ENCODE measurements at regions not wholly inside any gene's neighbourhood (a gene's known extent, or its start where the extent isn't known, plus 50 kb on each side); places are given as distances from the start of the nearest gene placed in this dataset.
"Not testable (repeated sequence)": the region's sequence is repeated elsewhere in the genome, so short reads cannot be mapped to it uniquely, and the experiment has no call there.

GRCh38 chr21:38626306-38626705 is 128.0 kb upstream of the ERG start:
- no peaks in the 10 kb centered on the region for H3K27me3 ChIP-seq
- DNase-seq, result no peak
- no peaks in the 10 kb centered on the region for H3K4me1 ChIP-seq
- no peaks in the 10 kb centered on the region for H3K9me3 ChIP-seq (replicated peaks)
- no peak overlapping the region for H3K27ac ChIP-seq
- no peak overlapping the region for H3K4me3 ChIP-seq
- H3K36me3 ChIP-seq, result no peaks in the 10 kb centered on the region

- no peaks in the 10 kb centered on the region for H3K27me3 ChIP-seq
Measured at GRCh38 chr21:38628349-38628748, 130.1 kb upstream of the ERG start.

GRCh38 chr21:38631206-38631605 is 132.9 kb upstream of the ERG start:
- no peak for DNase-seq
- no peak overlapping the region for H3K27ac ChIP-seq
- no peaks in the 10 kb centered on the region for H3K27me3 ChIP-seq

More at GRCh38 chr21:38628349-38628748, 130.1 kb upstream of the ERG start:
- no peak overlapping the region for H3K4me3 ChIP-seq
- H3K9me3 ChIP-seq (replicated peaks), result no peaks in the 10 kb centered on the region
- no peaks in the 10 kb centered on the region for H3K36me3 ChIP-seq
- no peak for DNase-seq
- no peaks in the 10 kb centered on the region for H3K4me1 ChIP-seq
- no peak overlapping the region for H3K27ac ChIP-seq

GRCh38 chr21:38631676-38632075 is 133.4 kb upstream of the ERG start:
- no peak for DNase-seq
- Histone ChIP-seq H3K27me3 (no peaks in the 10 kb centered on the region), H3K9me3 (replicated peaks) (no peaks in the 10 kb centered on the region), H3K36me3 (no peaks in the 10 kb centered on the region), H3K27ac (no peak overlapping the region), H3K4me1 (no peaks in the 10 kb centered on the region), H3K4me3 (no peak overlapping the region)

More at GRCh38 chr21:38631206-38631605, 132.9 kb upstream of the ERG start:
- Histone ChIP-seq H3K36me3 (no peaks in the 10 kb centered on the region), H3K4me1 (no peaks in the 10 kb centered on the region), H3K4me3 (no peak overlapping the region), H3K9me3 (replicated peaks) (no peaks in the 10 kb centered on the region)

GRCh38 chr21:38637161-38637560 is 138.9 kb upstream of the ERG start:
- Histone ChIP-seq H3K36me3 (no peaks in the 10 kb centered on the region), H3K4me3 (no peak overlapping the region), H3K27ac (no peak overlapping the region), H3K27me3 (no peaks in the 10 kb centered on the region), H3K4me1 (no peaks in the 10 kb centered on the region), H3K9me3 (replicated peaks) (no peaks in the 10 kb centered on the region)
- no peak for DNase-seq

- Histone ChIP-seq H3K4me1 (no peaks in the 10 kb centered on the region), H3K27ac (no peak overlapping the region), H3K9me3 (replicated peaks) (no peaks in the 10 kb centered on the region), H3K27me3 (no peaks in the 10 kb centered on the region), H3K4me3 (no peak overlapping the region), H3K36me3 (no peaks in the 10 kb centered on the region)
- no peak for DNase-seq
Measured at GRCh38 chr21:38639571-38640354, 141.5 kb upstream of the ERG start.

- not testable (repeated sequence) for H3K27me3 ChIP-seq, H3K4me1 ChIP-seq, H3K27ac ChIP-seq
Measured at GRCh38 chr21:38640355-38640742, 142.1 kb upstream of the ERG start.

GRCh38 chr21:38643404-38644023 is 145.2 kb upstream of the ERG start:
- no peak overlapping the region for H3K4me3 ChIP-seq
- H3K27me3 ChIP-seq, result 0 out of 2 replicates have a peak, but pooled peaks cover 4% of the 10 kb centered on the region
- H3K36me3 ChIP-seq, result no peaks in the 10 kb centered on the region
- no peaks in the 10 kb centered on the region for H3K4me1 ChIP-seq
- H3K27ac ChIP-seq, result no peak overlapping the region
- DNase-seq, result no peak
- H3K9me3 ChIP-seq (replicated peaks), result no peaks in the 10 kb centered on the region

More at GRCh38 chr21:38640355-38640742, 142.1 kb upstream of the ERG start:
- H3K9me3 ChIP-seq (replicated peaks); H3K36me3 ChIP-seq; DNase-seq; H3K4me3 ChIP-seq: not testable (repeated sequence)

GRCh38 chr21:38645282-38645681 is 147.0 kb upstream of the ERG start:
- DNase-seq, result no peak
- Histone ChIP-seq H3K27ac (no peak overlapping the region), H3K27me3 (0 out of 2 replicates have a peak, but pooled peaks cover 5% of the 10 kb centered on the region)

GRCh38 chr21:38646213-38646837 is 148.0 kb upstream of the ERG start:
- Histone ChIP-seq H3K9me3 (replicated peaks) (no peaks in the 10 kb centered on the region), H3K4me3 (no peak overlapping the region), H3K27me3 (0 out of 2 replicates have a peak, but pooled peaks cover 5% of the 10 kb centered on the region), H3K4me1 (no peaks in the 10 kb centered on the region), H3K27ac (no peak overlapping the region), H3K36me3 (no peaks in the 10 kb centered on the region)
- DNase-seq, result no peak

More at GRCh38 chr21:38645282-38645681, 147.0 kb upstream of the ERG start:
- no peaks in the 10 kb centered on the region for H3K4me1 ChIP-seq
- no peak overlapping the region for H3K4me3 ChIP-seq
- no peaks in the 10 kb centered on the region for H3K9me3 ChIP-seq (replicated peaks)
- H3K36me3 ChIP-seq, result no peaks in the 10 kb centered on the region

- Histone ChIP-seq H3K27ac (no peak overlapping the region), H3K9me3 (replicated peaks) (no peaks in the 10 kb centered on the region), H3K4me1 (no peaks in the 10 kb centered on the region), H3K36me3 (no peaks in the 10 kb centered on the region), H3K4me3 (no peak overlapping the region), H3K27me3 (0 out of 2 replicates have a peak, but pooled peaks cover 6% of the 10 kb centered on the region)
- no peak for DNase-seq
Measured at GRCh38 chr21:38649120-38649519, 150.8 kb upstream of the ERG start.

GRCh38 chr21:38651570-38651969 is 153.3 kb upstream of the ERG start:
- Histone ChIP-seq H3K36me3 (no peaks in the 10 kb centered on the region), H3K4me1 (no peaks in the 10 kb centered on the region), H3K4me3 (no peak overlapping the region), H3K9me3 (replicated peaks) (no peaks in the 10 kb centered on the region), H3K27me3 (peaks cover 12% of the 10 kb centered on the region; the same call in 1 of the 2 replicates), H3K27ac (no peak overlapping the region)
- DNase-seq, result no peak

- Histone ChIP-seq H3K4me1 (no peaks in the 10 kb centered on the region), H3K4me3 (no peak overlapping the region), H3K27ac (no peak overlapping the region), H3K27me3 (peaks cover 12% of the 10 kb centered on the region; the same call in 1 of the 2 replicates), H3K9me3 (replicated peaks) (no peaks in the 10 kb centered on the region), H3K36me3 (no peaks in the 10 kb centered on the region)
- DNase-seq, result no peak
Measured at GRCh38 chr21:38652396-38652795, 153.3 kb upstream of the ETS2 start.

GRCh38 chr21:38654580-38654979 is 151.1 kb upstream of the ETS2 start:
- no peak for DNase-seq
- Histone ChIP-seq H3K27me3 (peaks cover 16% of the 10 kb centered on the region), H3K4me3 (no peak overlapping the region), H3K9me3 (replicated peaks) (no peaks in the 10 kb centered on the region), H3K27ac (no peak overlapping the region), H3K36me3 (no peaks in the 10 kb centered on the region), H3K4me1 (no peaks in the 10 kb centered on the region)

GRCh38 chr21:38658511-38658910 is 147.2 kb upstream of the ETS2 start:
- Histone ChIP-seq H3K4me3 (no peak overlapping the region), H3K27ac (no peak overlapping the region), H3K4me1 (no peaks in the 10 kb centered on the region), H3K9me3 (replicated peaks) (no peaks in the 10 kb centered on the region), H3K36me3 (no peaks in the 10 kb centered on the region), H3K27me3 (peaks cover 16% of the 10 kb centered on the region)
- no peak for DNase-seq

All from SJCRH30 (cell line).